HL-60 (cell line): ENCODE measurements at regions not wholly inside any gene's neighbourhood (a gene's known extent, or its start where the extent isn't known, plus 50 kb on each side); places are given as distances from the start of the nearest gene placed in this dataset.

Experiments used
- DNase-seq, 2 experiments: peaks; one replicate each; pipeline ENCODE4 v3.0.0-alpha.2; 2010 to 2020; ENCODE audit warnings: low read depth in 1 of 2, low spot score in 1 of 2
- H3K27ac ChIP-seq: fragments of 250-450 bp; sonication (Bioruptor Pico); replicated peaks from 2 replicates; pipeline ENCODE4 v1.5.1; 2020; ENCODE audit warnings: mild to moderate bottlenecking, moderate library complexity
- H3K27me3 ChIP-seq: fragments of 250-450 bp; sonication (Bioruptor Pico); 2 replicates; pipeline ENCODE4 v1.5.1; 2021; ENCODE audit warnings: mild to moderate bottlenecking, moderate library complexity; ENCODE audit not compliant: insufficient read depth, poor library complexity, severe bottlenecking
- H3K4me3 ChIP-seq: replicated peaks from 2 replicates; pipeline ENCODE4 v1.5.1; 2011; ENCODE audit warnings: mild to moderate bottlenecking, control low read depth, low read length; ENCODE audit not compliant: insufficient read depth
- GABPA ChIP-seq: IDR thresholded peaks from 2 replicates; pipeline ENCODE4 v1.6.1; 2012; ENCODE audit warnings: low read depth
- POLR2AphosphoS5 ChIP-seq: IDR thresholded peaks from 2 replicates; pipeline ENCODE4 v1.6.1; 2012; ENCODE audit warnings: low read depth
- REST ChIP-seq: IDR thresholded peaks from 2 replicates; pipeline ENCODE4 v1.6.1; 2012; ENCODE audit warnings: low read depth; ENCODE audit not compliant: insufficient replicate concordance
- SPI1 ChIP-seq: IDR thresholded peaks from 2 replicates; pipeline ENCODE4 v1.6.1; 2012; ENCODE audit warnings: low read depth, mild to moderate bottlenecking, borderline replicate concordance
- TF ChIP-seq, protein P1 (sequence below): IDR thresholded peaks from one replicate; pipeline ENCODE4 v1.5.1; 2011; ENCODE audit warnings: low read length, control low read depth, inconsistent platforms; ENCODE audit not compliant: insufficient read depth

- Histone ChIP-seq H3K27ac (no peak overlapping the region), H3K4me3 (no peak overlapping the region), H3K27me3 (no peaks in the 10 kb centered on the region)
- TF ChIP-seq REST (no peak), GABPA (no peak), POLR2AphosphoS5 (no peak), SPI1 (no peak)
- TF ChIP-seq, protein P1, sequence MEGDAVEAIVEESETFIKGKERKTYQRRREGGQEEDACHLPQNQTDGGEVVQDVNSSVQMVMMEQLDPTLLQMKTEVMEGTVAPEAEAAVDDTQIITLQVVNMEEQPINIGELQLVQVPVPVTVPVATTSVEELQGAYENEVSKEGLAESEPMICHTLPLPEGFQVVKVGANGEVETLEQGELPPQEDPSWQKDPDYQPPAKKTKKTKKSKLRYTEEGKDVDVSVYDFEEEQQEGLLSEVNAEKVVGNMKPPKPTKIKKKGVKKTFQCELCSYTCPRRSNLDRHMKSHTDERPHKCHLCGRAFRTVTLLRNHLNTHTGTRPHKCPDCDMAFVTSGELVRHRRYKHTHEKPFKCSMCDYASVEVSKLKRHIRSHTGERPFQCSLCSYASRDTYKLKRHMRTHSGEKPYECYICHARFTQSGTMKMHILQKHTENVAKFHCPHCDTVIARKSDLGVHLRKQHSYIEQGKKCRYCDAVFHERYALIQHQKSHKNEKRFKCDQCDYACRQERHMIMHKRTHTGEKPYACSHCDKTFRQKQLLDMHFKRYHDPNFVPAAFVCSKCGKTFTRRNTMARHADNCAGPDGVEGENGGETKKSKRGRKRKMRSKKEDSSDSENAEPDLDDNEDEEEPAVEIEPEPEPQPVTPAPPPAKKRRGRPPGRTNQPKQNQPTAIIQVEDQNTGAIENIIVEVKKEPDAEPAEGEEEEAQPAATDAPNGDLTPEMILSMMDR, result no peak
- DNase-seq, result no peak
Measured at GRCh38 chrX:97938706-97939105, 1055.0 kb downstream of the RPA4 start.

DNA sequence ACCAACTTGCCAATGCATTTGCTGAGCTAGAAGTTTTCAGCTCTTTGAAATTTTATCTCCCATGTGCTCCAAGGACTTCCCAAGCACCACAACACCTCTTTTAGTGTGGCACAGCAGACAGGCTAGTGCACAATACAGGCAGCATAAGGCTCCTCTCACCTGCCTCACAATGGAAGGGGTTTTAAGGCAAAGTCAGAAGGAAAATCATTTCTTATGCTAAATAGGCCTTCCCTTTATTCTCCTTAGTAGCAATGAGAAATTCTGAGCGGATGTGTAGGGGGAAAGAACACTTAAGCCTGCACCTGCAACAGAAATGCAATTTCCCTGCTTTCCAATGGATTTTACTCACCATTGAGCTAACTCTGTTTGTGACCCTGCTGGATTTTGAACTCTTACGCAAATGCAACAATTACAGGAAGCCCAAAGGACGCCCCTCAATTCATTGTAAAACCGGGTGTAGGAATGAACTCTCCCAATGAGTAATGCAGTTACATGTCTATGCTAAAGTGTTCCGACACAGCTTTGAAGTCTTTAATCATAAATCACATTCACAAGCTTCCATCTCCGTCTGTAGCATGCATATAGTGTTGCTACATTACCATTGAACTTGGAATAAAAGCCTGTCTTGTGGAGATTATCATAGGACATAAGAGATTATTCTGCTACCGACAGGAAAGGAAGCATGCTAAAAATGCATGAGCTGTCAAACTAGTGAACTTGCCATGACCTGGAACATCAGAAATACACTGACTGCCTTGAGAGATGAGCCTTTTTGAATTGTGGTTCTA lies 1084.9 kb downstream of the RPA4 start:
- TF ChIP-seq, protein P1, result no peak
- no peak for TF ChIP-seq SPI1
- no peak for TF ChIP-seq POLR2AphosphoS5
- TF ChIP-seq REST, result no peak
- no peak for TF ChIP-seq GABPA
- no peak for DNase-seq
- Histone ChIP-seq H3K27ac (no peak overlapping the region), H3K4me3 (no peak overlapping the region), H3K27me3 (no peaks in the 10 kb centered on the region)

DNA sequence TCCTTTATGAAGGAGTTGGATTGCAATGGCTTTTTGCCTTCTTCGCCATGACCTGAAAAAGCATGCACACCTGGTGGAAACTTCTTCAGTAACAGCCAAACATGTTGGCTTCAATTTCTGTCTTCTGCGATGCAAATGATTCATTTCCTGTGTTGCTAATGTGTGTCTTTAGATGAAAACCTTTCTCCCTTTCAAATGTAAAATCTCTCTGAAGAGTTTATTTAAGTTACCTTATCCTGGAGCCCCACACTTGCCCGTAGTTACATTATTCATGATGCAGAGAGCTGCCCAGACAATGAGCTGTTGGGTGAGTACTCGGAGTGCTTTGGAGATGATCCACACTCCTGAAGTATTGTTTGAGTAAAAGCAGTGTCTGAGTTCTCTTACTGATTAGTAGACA lies 1100.9 kb downstream of the RPA4 start:
- DNase-seq, result no peak
- Histone ChIP-seq H3K4me3 (no peak overlapping the region), H3K27ac (no peak overlapping the region), H3K27me3 (no peaks in the 10 kb centered on the region)
- TF ChIP-seq POLR2AphosphoS5 (no peak), SPI1 (no peak), REST (no peak), GABPA (no peak)
- TF ChIP-seq, protein P1, result no peak
